IMR-90 (cell line): ENCODE measurements at regions not wholly inside any gene's neighbourhood (a gene's known extent, or its start where the extent isn't known, plus 50 kb on each side); places are given as distances from the start of the nearest gene placed in this dataset.

Source experiments
- ATAC-seq: fragments of 200-7000 bp; cut with Tn5 transposase; 2 replicates; pipeline ENCODE4 v1.9.1; 2020; ENCODE audit warnings: low read depth, mild to moderate bottlenecking, moderate library complexity
- BruUV-seq: library from RNA; stranded (reverse); fragments of 400-500 nt; replicated peaks from 2 replicates; lab custom pipeline; 2021; lab: Mats Ljungman, UMichigan
- CTCF ChIA-PET: fragments of 300-600 bp; formaldehyde crosslinking; extraction: SDS; loops from one replicate; lab custom pipeline; 2021; ENCODE audit warnings: antibody characterized with exemption; lab: Yijun Ruan, JAX
- POLR2A ChIA-PET: fragments of 300-600 bp; sonication (Branson Sonifier 250); formaldehyde crosslinking; loops from one replicate; lab custom pipeline; 2022; ENCODE audit warnings: antibody characterized with exemption; ENCODE audit not compliant: unreplicated experiment; lab: Charles Lee
- DNase-seq: peaks from one replicate; pipeline ENCODE4 v3.0.0; 2013
- H2AFZ ChIP-seq: replicated peaks from 2 replicates; pipeline ENCODE3; 2013; ENCODE audit warnings: low read length, mild to moderate bottlenecking; ENCODE audit not compliant: poor library complexity
- H2AK5ac ChIP-seq: 2 replicates; pipeline ENCODE4 v1.6.1; 2013; ENCODE audit warnings: low read depth, low read length, inconsistent platforms
- H2AK9ac ChIP-seq: replicated peaks from 2 replicates; pipeline ENCODE3; 2013; ENCODE audit warnings: mild to moderate bottlenecking, low read depth, low read length, moderate library complexity; ENCODE audit not compliant: poor library complexity
- H2BK120ac ChIP-seq: 2 replicates; pipeline ENCODE4 v1.6.1; 2013; ENCODE audit warnings: low read depth, low read length, inconsistent platforms
- H2BK15ac ChIP-seq: 3 replicates; pipeline ENCODE4 v1.6.1; 2013; ENCODE audit warnings: low read depth, low read length, inconsistent platforms
- H2BK20ac ChIP-seq: 2 replicates; pipeline ENCODE4 v1.6.1; 2013; ENCODE audit warnings: low read depth, mild to moderate bottlenecking, inconsistent platforms, low read length, moderate library complexity
- H2BK5ac ChIP-seq: 2 replicates; pipeline ENCODE4 v1.6.1; 2013; ENCODE audit warnings: mild to moderate bottlenecking, low read depth, low read length, inconsistent platforms; ENCODE audit not compliant: poor library complexity, severe bottlenecking
- H3K14ac ChIP-seq: replicated peaks from 2 replicates; pipeline ENCODE4 v1.6.1; 2013; ENCODE audit warnings: low read depth, low read length, inconsistent platforms
- H3K18ac ChIP-seq: 2 replicates; pipeline ENCODE4 v1.6.1; 2013; ENCODE audit warnings: low read depth, low read length, control low read depth
- H3K23ac ChIP-seq: 2 replicates; pipeline ENCODE4 v1.6.1; 2013; ENCODE audit warnings: low read depth, low read length, inconsistent platforms
- H3K27ac ChIP-seq: 2 replicates; pipeline ENCODE4 v1.5.1; 2013; ENCODE audit warnings: mild to moderate bottlenecking, control low read depth, low read length; ENCODE audit not compliant: insufficient read depth
- H3K27me3 ChIP-seq: 2 replicates; pipeline ENCODE4 v1.6.1; 2013; ENCODE audit warnings: low read length; ENCODE audit not compliant: control insufficient read depth, insufficient read depth
- H3K36me3 ChIP-seq: 2 replicates; pipeline ENCODE4 v1.6.1; 2013; ENCODE audit warnings: low read length, mixed read lengths; ENCODE audit not compliant: control insufficient read depth, insufficient read depth
- H3K4ac ChIP-seq: 2 replicates; pipeline ENCODE4 v1.6.1; 2013; ENCODE audit warnings: low read depth, low read length, inconsistent platforms
- H3K4me1 ChIP-seq: 2 replicates; pipeline ENCODE4 v1.6.1; 2013; ENCODE audit warnings: low read length, mixed read lengths; ENCODE audit not compliant: control insufficient read depth, insufficient read depth
- H3K4me2 ChIP-seq: 2 replicates; pipeline ENCODE4 v1.6.1; 2013; ENCODE audit warnings: low read depth, mild to moderate bottlenecking, control low read depth, low read length, moderate library complexity
- H3K4me3 ChIP-seq: 2 replicates; pipeline ENCODE4 v1.5.1; 2013; ENCODE audit warnings: low read depth, mild to moderate bottlenecking, control low read depth, low read length, moderate library complexity; ENCODE audit not compliant: insufficient read depth
- H3K56ac ChIP-seq: 2 replicates; pipeline ENCODE4 v1.6.1; 2013; ENCODE audit warnings: low read length, inconsistent platforms; ENCODE audit not compliant: insufficient read depth; ENCODE audit errors: extremely low read depth
- H3K79me1 ChIP-seq, 2 experiments: 2 replicates each; pipeline ENCODE4 v1.6.1; 2013; ENCODE audit warnings: low read length in 2 of 2, inconsistent platforms in 1 of 2, low read depth in 1 of 2
- H3K9ac ChIP-seq: 2 replicates; pipeline ENCODE4 v1.6.1; 2013; ENCODE audit warnings: low read depth, low read length, control low read depth
- H3K9me1 ChIP-seq: 2 replicates; pipeline ENCODE4 v1.6.1; 2013; ENCODE audit warnings: low read length, inconsistent platforms; ENCODE audit not compliant: insufficient read depth
- H3K9me3 ChIP-seq: 2 replicates; pipeline ENCODE4 v1.6.1; 2013; ENCODE audit warnings: low read length; ENCODE audit not compliant: control insufficient read depth, insufficient read depth
- H4K20me1 ChIP-seq: 2 replicates; pipeline ENCODE4 v1.6.1; 2013; ENCODE audit warnings: low read length, inconsistent platforms; ENCODE audit not compliant: insufficient read depth
- H4K5ac ChIP-seq: 2 replicates; pipeline ENCODE4 v1.6.1; 2013; ENCODE audit warnings: mild to moderate bottlenecking, low read depth, low read length, control low read depth
- H4K8ac ChIP-seq, 2 experiments: 2 replicates each; pipeline ENCODE4 v1.6.1; 2013; ENCODE audit warnings: low read depth in 2 of 2, low read length in 2 of 2, control low read depth in 1 of 2, inconsistent platforms in 1 of 2
- H4K91ac ChIP-seq: 2 replicates; pipeline ENCODE4 v1.6.1; 2013; ENCODE audit warnings: low read depth, low read length, inconsistent platforms; ENCODE audit not compliant: insufficient read depth
- BHLHE40 ChIP-seq: fragments of 150-350 bp; IDR thresholded peaks from 2 replicates; pipeline ENCODE4 v1.6.1; 2016; ENCODE audit warnings: mild to moderate bottlenecking, low read depth, low read length
- CEBPB ChIP-seq: IDR thresholded peaks from 2 replicates; pipeline ENCODE4 v1.6.1; 2012; ENCODE audit warnings: low read depth, low read length, improper control_type of control experiment
- MAFK ChIP-seq: IDR thresholded peaks from 2 replicates; pipeline ENCODE4 v1.6.1; 2012; ENCODE audit warnings: low read depth, low read length, improper control_type of control experiment
- MAZ ChIP-seq: IDR thresholded peaks from 2 replicates; pipeline ENCODE4 v1.6.1; 2012; ENCODE audit warnings: low read depth, mild to moderate bottlenecking, low read length, improper control_type of control experiment, moderate library complexity, borderline replicate concordance
- MXI1 ChIP-seq: IDR thresholded peaks from 2 replicates; pipeline ENCODE4 v1.6.1; 2012; ENCODE audit warnings: low read depth, mild to moderate bottlenecking, low read length, moderate library complexity, borderline replicate concordance
- POLR2A ChIP-seq: IDR thresholded peaks from 2 replicates; pipeline ENCODE4 v1.6.1; 2012; ENCODE audit warnings: mild to moderate bottlenecking, low read depth, low read length
- RAD21 ChIP-seq: IDR thresholded peaks from 2 replicates; pipeline ENCODE4 v1.6.1; 2012; ENCODE audit warnings: low read length, improper control_type of control experiment
- RCOR1 ChIP-seq: IDR thresholded peaks from 2 replicates; pipeline ENCODE4 v1.6.1; 2012; ENCODE audit warnings: mild to moderate bottlenecking, low read length, improper control_type of control experiment; ENCODE audit not compliant: insufficient replicate concordance
- RFX5 ChIP-seq: IDR thresholded peaks from 2 replicates; pipeline ENCODE4 v1.8.0; 2012; ENCODE audit warnings: low read depth, mild to moderate bottlenecking, low read length, moderate library complexity
- WGBS, 2 experiments: methylation state at CpG; one replicate each; pipeline versions ENCODE4 v1.1.5 to v1.1.7; 2013; ENCODE audit warnings: missing lambda C conversion rate in 2 of 2; ENCODE audit not compliant: insufficient read length in 1 of 2; ENCODE audit errors: extremely low coverage in 2 of 2; 5-methylcytosine and 5-hydroxymethylcytosine counted together
- dilution Hi-C: fragments of 300-500 bp; cut with HindIII; formaldehyde crosslinking; loops from one replicate; pipeline ENCODE4 v1.14.3; 2018; ENCODE audit warnings: low sequenced_read_pairs; ENCODE audit not compliant: unreplicated experiment
- in situ Hi-C: fragments of 300-500 bp; cut with MboI; formaldehyde crosslinking; loops from 3 replicates; pipeline ENCODE4 v1.14.3; 2019; ENCODE audit warnings: low sequenced_read_pairs, inconsistent platforms, mixed read lengths
- intact Hi-C: fragments of 100-400 bp; cut with micrococcal nuclease; formaldehyde crosslinking; loops from 2 replicates; pipeline ENCODE4 v1.10.0; 2022
- TF ChIP-seq, protein P1 (sequence below): conservative IDR thresholded peaks from 2 replicates; pipeline ENCODE4 v1.5.1; 2012; ENCODE audit warnings: mild to moderate bottlenecking, low read depth, low read length, improper control_type of control experiment

GRCh38 chr12:105974738-105975137 is 164.0 kb downstream of the NUAK1 start:
- TF ChIP-seq RAD21, result no peak
- no peak for TF ChIP-seq BHLHE40
- TF ChIP-seq, protein P1, sequence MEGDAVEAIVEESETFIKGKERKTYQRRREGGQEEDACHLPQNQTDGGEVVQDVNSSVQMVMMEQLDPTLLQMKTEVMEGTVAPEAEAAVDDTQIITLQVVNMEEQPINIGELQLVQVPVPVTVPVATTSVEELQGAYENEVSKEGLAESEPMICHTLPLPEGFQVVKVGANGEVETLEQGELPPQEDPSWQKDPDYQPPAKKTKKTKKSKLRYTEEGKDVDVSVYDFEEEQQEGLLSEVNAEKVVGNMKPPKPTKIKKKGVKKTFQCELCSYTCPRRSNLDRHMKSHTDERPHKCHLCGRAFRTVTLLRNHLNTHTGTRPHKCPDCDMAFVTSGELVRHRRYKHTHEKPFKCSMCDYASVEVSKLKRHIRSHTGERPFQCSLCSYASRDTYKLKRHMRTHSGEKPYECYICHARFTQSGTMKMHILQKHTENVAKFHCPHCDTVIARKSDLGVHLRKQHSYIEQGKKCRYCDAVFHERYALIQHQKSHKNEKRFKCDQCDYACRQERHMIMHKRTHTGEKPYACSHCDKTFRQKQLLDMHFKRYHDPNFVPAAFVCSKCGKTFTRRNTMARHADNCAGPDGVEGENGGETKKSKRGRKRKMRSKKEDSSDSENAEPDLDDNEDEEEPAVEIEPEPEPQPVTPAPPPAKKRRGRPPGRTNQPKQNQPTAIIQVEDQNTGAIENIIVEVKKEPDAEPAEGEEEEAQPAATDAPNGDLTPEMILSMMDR, result no peak
- no peak for TF ChIP-seq POLR2A
- TF ChIP-seq MAFK, result no peak
- no peak for TF ChIP-seq RFX5
- no peak for TF ChIP-seq CEBPB
- TF ChIP-seq MAZ, result no peak
- no peak for TF ChIP-seq MXI1
- no peak for TF ChIP-seq RCOR1
- Histone ChIP-seq H3K23ac (no peak overlapping the region), H3K36me3 (no peaks in the 10 kb centered on the region), H2AK5ac (peak overlapping the region; percentile 8; the same call in 1 of the 2 replicates), H3K4me3 (no peak overlapping the region), H4K8ac (no peak overlapping the region), H4K20me1 (peaks cover 7% of the 10 kb centered on the region; the same call in 1 of the 2 replicates), H3K18ac (no peak overlapping the region), H3K79me1 (no peaks in the 10 kb centered on the region), H4K91ac (no peak overlapping the region), H2BK5ac (no peak overlapping the region), H2AK9ac (no peak overlapping the region), H3K4me1 (peaks cover 11% of the 10 kb centered on the region), H3K4ac (no peak overlapping the region), H3K27me3 (no peaks in the 10 kb centered on the region), H3K56ac (no peak overlapping the region), H3K9me1 (0 out of 2 replicates have a peak, but pooled peaks cover 5% of the 10 kb centered on the region), H2BK15ac (peak overlapping the region; percentile 27; the same call in 1 of the 3 replicates), H3K9ac (no peak overlapping the region), H3K27ac (no peak overlapping the region), H4K5ac (no peak overlapping the region), H2BK120ac (no peak overlapping the region), H3K4me2 (no peak overlapping the region), H3K14ac (no peak overlapping the region), H3K9me3 (no peaks in the 10 kb centered on the region), H2BK20ac (no peak overlapping the region), H2AFZ (no peak overlapping the region)
- no CpG with 5 or more reads among the region's 4 CpGs for WGBS, 2 experiments
- dilution Hi-C loops, result no loop called here
- ChIA-PET POLR2A (no interaction called here), CTCF (no interaction called here)
- intact Hi-C loops, result no loop called here
- BruUV-seq, result no TSS peak
- in situ Hi-C loops, result no loop called here
- DNase-seq (no peak), ATAC-seq (no peak)
